GM23338 (cell line): ENCODE measurements at regions not wholly inside any gene's neighbourhood (a gene's known extent, or its start where the extent isn't known, plus 50 kb on each side); places are given as distances from the start of the nearest gene placed in this dataset.

ENCODE experiments used
- ATAC-seq: fragments of 200-7000 bp; cut with Tn5 transposase; 3 replicates; pipeline ENCODE4 v1.9.1; 2020
- DNase-seq: peaks from one replicate; pipeline ENCODE4 v3.0.0-alpha.2; 2015; ENCODE audit warnings: low spot score
- H2AFZ ChIP-seq: fragments of 200-600 bp; sonication (generic); 2 replicates; pipeline ENCODE4 v1.8.0; 2016; ENCODE audit warnings: antibody characterized with exemption, mild to moderate bottlenecking, moderate library complexity
- H3F3A ChIP-seq: fragments of 200-600 bp; sonication (generic); replicated peaks from 2 replicates; pipeline ENCODE4 v1.8.0; 2017; ENCODE audit warnings: antibody characterized with exemption, mixed run types, low read depth
- H3K27ac ChIP-seq: fragments of 200-600 bp; sonication (generic); 2 replicates; pipeline ENCODE4 v1.6.1; 2016; ENCODE audit warnings: low read depth
- H3K27me3 ChIP-seq: fragments of 200-600 bp; sonication (generic); 2 replicates; pipeline ENCODE4 v1.8.0; 2016; ENCODE audit warnings: mild to moderate bottlenecking, mixed run types, moderate library complexity; ENCODE audit not compliant: insufficient read depth
- H3K36me3 ChIP-seq: fragments of 200-600 bp; sonication (generic); 2 replicates; pipeline ENCODE4 v1.8.0; 2016; ENCODE audit warnings: mild to moderate bottlenecking; ENCODE audit not compliant: insufficient read depth
- H3K4me1 ChIP-seq: fragments of 200-600 bp; sonication (generic); 2 replicates; pipeline ENCODE4 v1.8.0; 2016; ENCODE audit warnings: mild to moderate bottlenecking, moderate library complexity; ENCODE audit not compliant: insufficient read depth
- H3K4me2 ChIP-seq: fragments of 200-600 bp; sonication (generic); 2 replicates; pipeline ENCODE4 v1.7.1; 2017; ENCODE audit warnings: mixed run types
- H3K4me3 ChIP-seq: fragments of 200-600 bp; sonication (generic); 2 replicates; pipeline ENCODE4 v1.6.1; 2016; ENCODE audit warnings: mixed run types
- H3K79me2 ChIP-seq: fragments of 200-600 bp; sonication (generic); replicated peaks from 2 replicates; pipeline ENCODE4 v1.8.0; 2017; ENCODE audit warnings: mild to moderate bottlenecking; ENCODE audit not compliant: insufficient read depth
- H3K9me2 ChIP-seq: fragments of 200-600 bp; sonication (generic); 2 replicates; pipeline ENCODE4 v1.8.0; 2017; ENCODE audit not compliant: insufficient read depth
- H4K20me1 ChIP-seq: fragments of 200-600 bp; sonication (generic); replicated peaks from 2 replicates; pipeline ENCODE4 v1.8.0; 2017; ENCODE audit warnings: mild to moderate bottlenecking; ENCODE audit not compliant: insufficient read depth
- H3K27ac Mint-ChIP-seq: 2 replicates; pipeline ENCODE4 v1.8.0; 2020; ENCODE audit warnings: inconsistent platforms, mild to moderate bottlenecking, moderate library complexity, mixed read lengths
- H3K27me3 Mint-ChIP-seq: 3 replicates; pipeline ENCODE4 v1.8.0; 2022; ENCODE audit warnings: low read depth, mild to moderate bottlenecking, moderate library complexity, mixed read lengths, inconsistent platforms; ENCODE audit not compliant: insufficient read depth, poor library complexity
- H3K36me3 Mint-ChIP-seq: 3 replicates; pipeline ENCODE4 v1.8.0; 2021; ENCODE audit warnings: low read depth, mild to moderate bottlenecking, inconsistent platforms, moderate library complexity, mixed read lengths
- H3K4me1 Mint-ChIP-seq: 3 replicates; pipeline ENCODE4 v1.8.0; 2020; ENCODE audit warnings: mild to moderate bottlenecking, inconsistent platforms, mixed read lengths
- H3K4me3 Mint-ChIP-seq: 3 replicates; pipeline ENCODE4 v1.8.0; 2021; ENCODE audit warnings: moderate library complexity, mild to moderate bottlenecking, inconsistent platforms, mixed read lengths
- H3K9me3 Mint-ChIP-seq: 3 replicates; pipeline ENCODE4 v1.8.0; 2020; ENCODE audit warnings: moderate library complexity, mild to moderate bottlenecking, inconsistent platforms, mixed read lengths
- CREB1 ChIP-seq: fragments of 250-450 bp; sonication (Bioruptor Pico); IDR thresholded peaks from 2 replicates; pipeline ENCODE4 v1.5.0; 2020; ENCODE audit warnings: low read depth, mild to moderate bottlenecking, moderate library complexity
- EZH2 ChIP-seq: fragments of 200-600 bp; sonication (generic); IDR thresholded peaks from one replicate; pipeline ENCODE4 v1.8.0; 2017; ENCODE audit warnings: antibody characterized with exemption, mild to moderate bottlenecking, low read depth; ENCODE audit not compliant: unreplicated experiment
- EZH2phosphoT487 ChIP-seq: fragments of 200-600 bp; sonication (generic); IDR thresholded peaks from one replicate; pipeline ENCODE4 v1.8.1; 2018; ENCODE audit warnings: antibody characterized with exemption; ENCODE audit not compliant: unreplicated experiment
- JUNB ChIP-seq: IDR thresholded peaks from one replicate; pipeline ENCODE4 v1.6.1; 2016; ENCODE audit warnings: antibody characterized with exemption; ENCODE audit not compliant: unreplicated experiment
- NANOG ChIP-seq: IDR thresholded peaks from 2 replicates; pipeline ENCODE4 v1.6.1; 2016; ENCODE audit warnings: antibody characterized with exemption, borderline replicate concordance
- POLR2AphosphoS5 ChIP-seq: IDR thresholded peaks from 2 replicates; pipeline ENCODE4 v1.6.1; 2016; ENCODE audit warnings: antibody characterized with exemption, low read depth
- STAT1 ChIP-seq: IDR thresholded peaks from one replicate; pipeline ENCODE4 v1.6.1; 2016; ENCODE audit warnings: antibody characterized with exemption; ENCODE audit not compliant: unreplicated experiment
- ZNF114 ChIP-seq: fragments of 250-450 bp; sonication (Bioruptor Pico); IDR thresholded peaks from 2 replicates; pipeline ENCODE4 v1.5.0; 2020; ENCODE audit warnings: mild to moderate bottlenecking, moderate library complexity
- ZNF331 ChIP-seq: fragments of 250-450 bp; sonication (Bioruptor Pico); IDR thresholded peaks from 2 replicates; pipeline ENCODE4 v1.5.0; 2020; ENCODE audit warnings: low read depth, mild to moderate bottlenecking, moderate library complexity
- TF ChIP-seq, protein P1 (sequence below), 2 experiments: fragments of 200-600 bp in 1 of 2; sonication (generic) in 1 of 2; conservative IDR thresholded peaks; 2 replicates each; pipeline versions ENCODE4 v1.5.1 to v1.6.1; 2016 to 2017; ENCODE audit warnings: antibody characterized with exemption in 2 of 2, low read depth in 2 of 2, mild to moderate bottlenecking in 2 of 2, moderate library complexity in 1 of 2
- TF ChIP-seq, protein P2 (sequence below): IDR thresholded peaks from 2 replicates; pipeline ENCODE4 v1.6.1; 2016; ENCODE audit warnings: antibody characterized with exemption
- TF ChIP-seq, protein P3 (sequence below): fragments of 250-450 bp; sonication (Bioruptor Pico); IDR thresholded peaks from 2 replicates; pipeline ENCODE4 v1.5.0; 2020; ENCODE audit warnings: mild to moderate bottlenecking, moderate library complexity

DNA sequence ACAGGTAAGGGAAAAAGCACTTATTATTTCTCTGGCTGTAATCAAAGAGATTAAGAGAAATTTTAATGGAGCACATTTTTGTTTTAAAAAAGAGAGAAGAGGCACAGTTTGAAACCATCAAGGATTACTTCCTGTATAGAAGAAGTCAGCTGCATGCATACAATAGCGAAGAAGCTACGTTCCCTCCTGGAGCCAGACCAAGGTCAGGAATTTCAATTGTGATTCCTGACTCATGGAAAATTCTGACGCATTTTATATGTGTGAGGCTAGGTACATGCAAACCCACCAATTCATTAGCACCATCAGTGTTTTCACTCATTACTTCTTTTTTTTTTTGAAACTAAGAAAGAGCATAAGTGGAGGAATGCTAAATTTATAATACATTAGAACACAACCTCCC is 232.7 kb upstream of the SGK1 start (continued):
- TF ChIP-seq, protein P1, sequence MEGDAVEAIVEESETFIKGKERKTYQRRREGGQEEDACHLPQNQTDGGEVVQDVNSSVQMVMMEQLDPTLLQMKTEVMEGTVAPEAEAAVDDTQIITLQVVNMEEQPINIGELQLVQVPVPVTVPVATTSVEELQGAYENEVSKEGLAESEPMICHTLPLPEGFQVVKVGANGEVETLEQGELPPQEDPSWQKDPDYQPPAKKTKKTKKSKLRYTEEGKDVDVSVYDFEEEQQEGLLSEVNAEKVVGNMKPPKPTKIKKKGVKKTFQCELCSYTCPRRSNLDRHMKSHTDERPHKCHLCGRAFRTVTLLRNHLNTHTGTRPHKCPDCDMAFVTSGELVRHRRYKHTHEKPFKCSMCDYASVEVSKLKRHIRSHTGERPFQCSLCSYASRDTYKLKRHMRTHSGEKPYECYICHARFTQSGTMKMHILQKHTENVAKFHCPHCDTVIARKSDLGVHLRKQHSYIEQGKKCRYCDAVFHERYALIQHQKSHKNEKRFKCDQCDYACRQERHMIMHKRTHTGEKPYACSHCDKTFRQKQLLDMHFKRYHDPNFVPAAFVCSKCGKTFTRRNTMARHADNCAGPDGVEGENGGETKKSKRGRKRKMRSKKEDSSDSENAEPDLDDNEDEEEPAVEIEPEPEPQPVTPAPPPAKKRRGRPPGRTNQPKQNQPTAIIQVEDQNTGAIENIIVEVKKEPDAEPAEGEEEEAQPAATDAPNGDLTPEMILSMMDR (conservative IDR thresholded peaks at IDR 0.05; ENCODE audit: low read depth in 2 of 2): no peak
- 0 out of 2 replicates have a peak, but pooled peaks have one; percentile 19 for TF ChIP-seq NANOG
- TF ChIP-seq POLR2AphosphoS5: no peak
- TF ChIP-seq EZH2: no peak

DNA sequence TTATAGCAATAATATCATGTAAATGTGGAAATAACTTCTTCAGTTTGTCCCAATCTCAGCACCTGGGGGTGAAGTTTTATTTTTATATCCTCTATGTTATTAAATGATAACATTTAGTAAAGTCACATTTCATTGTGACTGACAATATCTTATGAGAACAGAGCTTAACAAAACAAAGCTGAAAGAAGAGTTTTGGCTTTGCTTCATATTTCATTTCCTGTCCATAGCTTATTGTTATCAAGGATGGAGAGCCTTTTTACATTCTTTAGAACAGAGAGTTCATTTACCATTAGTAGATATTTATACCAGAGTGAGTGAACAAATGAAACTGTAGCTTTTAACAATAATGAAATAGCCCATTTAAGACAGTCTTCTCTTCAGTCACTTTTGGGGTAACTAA is 231.9 kb upstream of the SGK1 start:
- peaks cover 2% of the 10 kb centered on the region for H3K27me3 Mint-ChIP-seq
- no peak for ATAC-seq
- Histone ChIP-seq H2AFZ (no peak overlapping the region), H3K79me2 (no peaks in the 10 kb centered on the region), H3K36me3 (no peaks in the 10 kb centered on the region), H4K20me1 (no peaks in the 10 kb centered on the region), H3K27me3 (no peaks in the 10 kb centered on the region), H3K4me2 (no peak overlapping the region), H3F3A (no peaks in the 10 kb centered on the region), H3K9me2 (no peaks in the 10 kb centered on the region), H3K4me3 (no peak overlapping the region), H3K27ac (no peak overlapping the region), H3K4me1 (peaks cover 15% of the 10 kb centered on the region)
- no peak overlapping the region for H3K27ac Mint-ChIP-seq
- peaks cover 15% of the 10 kb centered on the region for H3K4me1 Mint-ChIP-seq
- no peaks in the 10 kb centered on the region for H3K9me3 Mint-ChIP-seq
- no peak overlapping the region for H3K4me3 Mint-ChIP-seq
- no peaks in the 10 kb centered on the region for H3K36me3 Mint-ChIP-seq
- no peak for DNase-seq
- TF ChIP-seq, protein P2, sequence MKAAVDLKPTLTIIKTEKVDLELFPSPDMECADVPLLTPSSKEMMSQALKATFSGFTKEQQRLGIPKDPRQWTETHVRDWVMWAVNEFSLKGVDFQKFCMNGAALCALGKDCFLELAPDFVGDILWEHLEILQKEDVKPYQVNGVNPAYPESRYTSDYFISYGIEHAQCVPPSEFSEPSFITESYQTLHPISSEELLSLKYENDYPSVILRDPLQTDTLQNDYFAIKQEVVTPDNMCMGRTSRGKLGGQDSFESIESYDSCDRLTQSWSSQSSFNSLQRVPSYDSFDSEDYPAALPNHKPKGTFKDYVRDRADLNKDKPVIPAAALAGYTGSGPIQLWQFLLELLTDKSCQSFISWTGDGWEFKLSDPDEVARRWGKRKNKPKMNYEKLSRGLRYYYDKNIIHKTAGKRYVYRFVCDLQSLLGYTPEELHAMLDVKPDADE: no peak
- no peak for TF ChIP-seq ZNF114 (CRISPR knock-in tag)
- no peak for TF ChIP-seq EZH2phosphoT487
- no peak for TF ChIP-seq POLR2AphosphoS5
- TF ChIP-seq STAT1: no peak
- TF ChIP-seq, protein P1 (conservative IDR thresholded peaks at IDR 0.05; ENCODE audit: low read depth in 2 of 2): no peak
- no peak for TF ChIP-seq CREB1 (CRISPR knock-in tag)
- TF ChIP-seq JUNB: no peak
- TF ChIP-seq NANOG: no peak
- TF ChIP-seq EZH2: no peak
- no peak for TF ChIP-seq ZNF331 (CRISPR knock-in tag)
- TF ChIP-seq, protein P3, sequence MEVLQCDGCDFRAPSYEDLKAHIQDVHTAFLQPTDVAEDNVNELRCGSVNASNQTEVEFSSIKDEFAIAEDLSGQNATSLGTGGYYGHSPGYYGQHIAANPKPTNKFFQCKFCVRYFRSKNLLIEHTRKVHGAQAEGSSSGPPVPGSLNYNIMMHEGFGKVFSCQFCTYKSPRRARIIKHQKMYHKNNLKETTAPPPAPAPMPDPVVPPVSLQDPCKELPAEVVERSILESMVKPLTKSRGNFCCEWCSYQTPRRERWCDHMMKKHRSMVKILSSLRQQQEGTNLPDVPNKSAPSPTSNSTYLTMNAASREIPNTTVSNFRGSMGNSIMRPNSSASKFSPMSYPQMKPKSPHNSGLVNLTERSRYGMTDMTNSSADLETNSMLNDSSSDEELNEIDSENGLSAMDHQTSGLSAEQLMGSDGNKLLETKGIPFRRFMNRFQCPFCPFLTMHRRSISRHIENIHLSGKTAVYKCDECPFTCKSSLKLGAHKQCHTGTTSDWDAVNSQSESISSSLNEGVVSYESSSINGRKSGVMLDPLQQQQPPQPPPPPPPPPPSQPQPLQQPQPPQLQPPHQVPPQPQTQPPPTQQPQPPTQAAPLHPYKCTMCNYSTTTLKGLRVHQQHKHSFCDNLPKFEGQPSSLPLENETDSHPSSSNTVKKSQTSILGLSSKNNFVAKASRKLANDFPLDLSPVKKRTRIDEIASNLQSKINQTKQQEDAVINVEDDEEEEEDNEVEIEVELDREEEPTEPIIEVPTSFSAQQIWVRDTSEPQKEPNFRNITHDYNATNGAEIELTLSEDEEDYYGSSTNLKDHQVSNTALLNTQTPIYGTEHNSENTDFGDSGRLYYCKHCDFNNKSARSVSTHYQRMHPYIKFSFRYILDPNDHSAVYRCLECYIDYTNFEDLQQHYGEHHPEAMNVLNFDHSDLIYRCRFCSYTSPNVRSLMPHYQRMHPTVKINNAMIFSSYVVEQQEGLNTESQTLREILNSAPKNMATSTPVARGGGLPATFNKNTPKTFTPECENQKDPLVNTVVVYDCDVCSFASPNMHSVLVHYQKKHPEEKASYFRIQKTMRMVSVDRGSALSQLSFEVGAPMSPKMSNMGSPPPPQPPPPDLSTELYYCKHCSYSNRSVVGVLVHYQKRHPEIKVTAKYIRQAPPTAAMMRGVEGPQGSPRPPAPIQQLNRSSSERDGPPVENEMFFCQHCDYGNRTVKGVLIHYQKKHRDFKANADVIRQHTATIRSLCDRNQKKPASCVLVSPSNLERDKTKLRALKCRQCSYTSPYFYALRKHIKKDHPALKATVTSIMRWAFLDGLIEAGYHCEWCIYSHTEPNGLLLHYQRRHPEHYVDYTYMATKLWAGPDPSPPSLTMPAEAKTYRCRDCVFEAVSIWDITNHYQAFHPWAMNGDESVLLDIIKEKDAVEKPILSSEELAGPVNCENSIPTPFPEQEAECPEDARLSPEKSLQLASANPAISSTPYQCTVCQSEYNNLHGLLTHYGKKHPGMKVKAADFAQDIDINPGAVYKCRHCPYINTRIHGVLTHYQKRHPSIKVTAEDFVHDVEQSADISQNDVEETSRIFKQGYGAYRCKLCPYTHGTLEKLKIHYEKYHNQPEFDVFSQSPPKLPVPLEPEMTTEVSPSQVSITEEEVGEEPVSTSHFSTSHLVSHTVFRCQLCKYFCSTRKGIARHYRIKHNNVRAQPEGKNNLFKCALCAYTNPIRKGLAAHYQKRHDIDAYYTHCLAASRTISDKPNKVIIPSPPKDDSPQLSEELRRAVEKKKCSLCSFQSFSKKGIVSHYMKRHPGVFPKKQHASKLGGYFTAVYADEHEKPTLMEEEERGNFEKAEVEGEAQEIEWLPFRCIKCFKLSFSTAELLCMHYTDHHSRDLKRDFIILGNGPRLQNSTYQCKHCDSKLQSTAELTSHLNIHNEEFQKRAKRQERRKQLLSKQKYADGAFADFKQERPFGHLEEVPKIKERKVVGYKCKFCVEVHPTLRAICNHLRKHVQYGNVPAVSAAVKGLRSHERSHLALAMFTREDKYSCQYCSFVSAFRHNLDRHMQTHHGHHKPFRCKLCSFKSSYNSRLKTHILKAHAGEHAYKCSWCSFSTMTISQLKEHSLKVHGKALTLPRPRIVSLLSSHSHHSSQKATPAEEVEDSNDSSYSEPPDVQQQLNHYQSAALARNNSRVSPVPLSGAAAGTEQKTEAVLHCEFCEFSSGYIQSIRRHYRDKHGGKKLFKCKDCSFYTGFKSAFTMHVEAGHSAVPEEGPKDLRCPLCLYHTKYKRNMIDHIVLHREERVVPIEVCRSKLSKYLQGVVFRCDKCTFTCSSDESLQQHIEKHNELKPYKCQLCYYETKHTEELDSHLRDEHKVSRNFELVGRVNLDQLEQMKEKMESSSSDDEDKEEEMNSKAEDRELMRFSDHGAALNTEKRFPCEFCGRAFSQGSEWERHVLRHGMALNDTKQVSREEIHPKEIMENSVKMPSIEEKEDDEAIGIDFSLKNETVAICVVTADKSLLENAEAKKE (CRISPR knock-in tag): no peak
